Fibroblast of skin of right quadriceps (primary cell): ENCODE measurements at regions not wholly inside any gene's neighbourhood (a gene's known extent, or its start where the extent isn't known, plus 50 kb on each side); places are given as distances from the start of the nearest gene placed in this dataset.

Source experiments
- DNase-seq: peaks from one replicate; pipeline ENCODE4 v3.0.0-alpha.2; 2013

- no peak for DNase-seq
These were observed 829.3 kb upstream of the IGFBP3 start for GRCh38 chr7:46750321-46750865.

- DNase-seq, result peak; percentile 13
These were observed 827.0 kb upstream of the IGFBP3 start for GRCh38 chr7:46747869-46748576.

GRCh38 chr7:46746695-46747687 lies 825.9 kb upstream of the IGFBP3 start:
- DNase-seq, result no peak

- no peak for DNase-seq
These were observed 824.6 kb upstream of the IGFBP3 start for GRCh38 chr7:46745707-46746090.

GRCh38 chr7:46744957-46745706 lies 824.1 kb upstream of the IGFBP3 start:
- DNase-seq, result peak; percentile 73

GRCh38 chr7:46742601-46743000 lies 821.5 kb upstream of the IGFBP3 start:
- peak; percentile 29 for DNase-seq

- peak; percentile 84 for DNase-seq
These were observed 821.0 kb upstream of the IGFBP3 start for GRCh38 chr7:46741938-46742540.

GRCh38 chr7:46741181-46741580 lies 820.1 kb upstream of the IGFBP3 start:
- DNase-seq, result no peak

- DNase-seq, result no peak
These were observed 818.6 kb upstream of the IGFBP3 start for GRCh38 chr7:46739518-46740234.

- DNase-seq, result no peak
These were observed 817.7 kb upstream of the IGFBP3 start for GRCh38 chr7:46738796-46739195.

GRCh38 chr7:46738165-46738564 lies 817.1 kb upstream of the IGFBP3 start:
- DNase-seq, result no peak

- DNase-seq, result peak; percentile 45
These were observed 804.8 kb upstream of the IGFBP3 start for GRCh38 chr7:46725838-46726237.

GRCh38 chr7:46725136-46725535 lies 804.1 kb upstream of the IGFBP3 start:
- DNase-seq, result no peak

- DNase-seq, result no peak
These were observed 802.7 kb upstream of the IGFBP3 start for GRCh38 chr7:46723742-46724141.

GRCh38 chr7:46723003-46723402 lies 801.9 kb upstream of the IGFBP3 start:
- DNase-seq, result no peak

- no peak for DNase-seq
These were observed 799.7 kb upstream of the IGFBP3 start for GRCh38 chr7:46720761-46721160.

GRCh38 chr7:46719616-46720015 lies 798.5 kb upstream of the IGFBP3 start:
- no peak for DNase-seq

- no peak for DNase-seq
These were observed 795.9 kb upstream of the IGFBP3 start for GRCh38 chr7:46716926-46717325.

GRCh38 chr7:46715579-46715978 lies 794.5 kb upstream of the IGFBP3 start:
- DNase-seq, result no peak

GRCh38 chr7:46714904-46715303 lies 793.8 kb upstream of the IGFBP3 start:
- no peak for DNase-seq

GRCh38 chr7:46713868-46714596 lies 793.0 kb upstream of the IGFBP3 start:
- DNase-seq, result no peak
